H9 (cell line): ENCODE measurements at regions not wholly inside any gene's neighbourhood (a gene's known extent, or its start where the extent isn't known, plus 50 kb on each side); places are given as distances from the start of the nearest gene placed in this dataset.

Experiments
- DNase-seq: peaks from one replicate; pipeline ENCODE4 v3.0.0-alpha.2; 2017
- H2AFZ ChIP-seq: one replicate; pipeline ENCODE4 v1.6.1; 2013; ENCODE audit warnings: mild to moderate bottlenecking, low read length, control low read depth, moderate library complexity
- H2AK5ac ChIP-seq: 2 replicates; pipeline ENCODE4 v1.6.1; 2013; ENCODE audit warnings: low read length, control low read depth, mixed read lengths; ENCODE audit not compliant: insufficient read length
- H2BK120ac ChIP-seq: one replicate; pipeline ENCODE4 v1.6.1; 2013; ENCODE audit warnings: low read depth, mild to moderate bottlenecking, low read length, control low read depth, inconsistent platforms; ENCODE audit not compliant: poor library complexity, severe bottlenecking
- H2BK12ac ChIP-seq: 2 replicates; pipeline ENCODE4 v1.6.1; 2013; ENCODE audit warnings: low read length, control low read depth, mixed read lengths, low read depth; ENCODE audit not compliant: insufficient read length
- H2BK15ac ChIP-seq: 2 replicates; pipeline ENCODE4 v1.6.1; 2013; ENCODE audit warnings: low read depth, low read length, control low read depth
- H2BK20ac ChIP-seq: one replicate; pipeline ENCODE4 v1.6.1; 2013; ENCODE audit warnings: low read depth, mild to moderate bottlenecking, low read length, control low read depth, inconsistent platforms; ENCODE audit not compliant: poor library complexity, severe bottlenecking
- H2BK5ac ChIP-seq: 2 replicates; pipeline ENCODE4 v1.6.1; 2013; ENCODE audit warnings: low read length, control low read depth, mixed read lengths; ENCODE audit not compliant: insufficient read length
- H3K14ac ChIP-seq: 2 replicates; pipeline ENCODE4 v1.6.1; 2013; ENCODE audit warnings: low read length, control low read depth; ENCODE audit not compliant: insufficient read depth
- H3K18ac ChIP-seq: 2 replicates; pipeline ENCODE4 v1.6.1; 2013; ENCODE audit warnings: low read depth, mild to moderate bottlenecking, mixed read lengths, low read length, control low read depth; ENCODE audit not compliant: insufficient read length
- H3K23ac ChIP-seq: 2 replicates; pipeline ENCODE4 v1.6.1; 2013; ENCODE audit warnings: low read length, control low read depth, mixed read lengths, low read depth; ENCODE audit not compliant: insufficient read length
- H3K23me2 ChIP-seq: 2 replicates; pipeline ENCODE4 v1.6.1; 2013; ENCODE audit warnings: low read depth, mild to moderate bottlenecking, mixed read lengths, low read length, control low read depth; ENCODE audit not compliant: insufficient read length, poor library complexity, severe bottlenecking
- H3K27ac ChIP-seq: 2 replicates; pipeline ENCODE4 v1.5.1; 2013; ENCODE audit warnings: low read length, control low read depth, mixed read lengths, low read depth; ENCODE audit not compliant: insufficient read length
- H3K27me3 ChIP-seq: 2 replicates; pipeline ENCODE4 v1.6.1; 2013; ENCODE audit warnings: low read length, control low read depth, inconsistent platforms; ENCODE audit not compliant: insufficient read depth
- H3K4ac ChIP-seq: 2 replicates; pipeline ENCODE4 v1.6.1; 2013; ENCODE audit warnings: low read depth, mild to moderate bottlenecking, control low read depth, inconsistent platforms, low read length, moderate library complexity
- H3K4me1 ChIP-seq: 2 replicates; pipeline ENCODE4 v1.6.1; 2013; ENCODE audit warnings: low read length, control low read depth, inconsistent platforms; ENCODE audit not compliant: insufficient read depth
- H3K4me2 ChIP-seq: 2 replicates; pipeline ENCODE4 v1.6.1; 2013; ENCODE audit warnings: low read length, control low read depth, mixed read lengths; ENCODE audit not compliant: insufficient read length, insufficient read depth
- H3K56ac ChIP-seq: 2 replicates; pipeline ENCODE4 v1.6.1; 2013; ENCODE audit warnings: low read depth, mild to moderate bottlenecking, mixed read lengths, low read length, control low read depth; ENCODE audit not compliant: insufficient read length
- H3K79me1 ChIP-seq: 2 replicates; pipeline ENCODE4 v1.6.1; 2013; ENCODE audit warnings: low read depth, mild to moderate bottlenecking, moderate library complexity, low read length, control low read depth, inconsistent platforms; ENCODE audit not compliant: insufficient read depth, poor library complexity, severe bottlenecking
- H3K79me2 ChIP-seq: 2 replicates; pipeline ENCODE4 v1.6.1; 2013; ENCODE audit warnings: low read length, control low read depth, inconsistent platforms; ENCODE audit not compliant: insufficient read depth
- H3K9ac ChIP-seq: 2 replicates; pipeline ENCODE4 v1.6.1; 2013; ENCODE audit warnings: low read length, control low read depth, mixed read lengths; ENCODE audit not compliant: insufficient read length; ENCODE audit errors: extremely low read depth
- H3K9me3 ChIP-seq: one replicate; pipeline ENCODE4 v1.6.1; 2013; ENCODE audit warnings: low read depth, low read length, inconsistent platforms; ENCODE audit not compliant: control insufficient read depth
- H3T11ph ChIP-seq: one replicate; pipeline ENCODE4 v1.6.1; 2013; ENCODE audit warnings: mild to moderate bottlenecking, low read length, control low read depth, inconsistent platforms
- H4K20me1 ChIP-seq: one replicate; pipeline ENCODE4 v1.6.1; 2013; ENCODE audit not compliant: control insufficient read depth, insufficient read length, insufficient read depth
- H4K5ac ChIP-seq: 2 replicates; pipeline ENCODE4 v1.6.1; 2013; ENCODE audit warnings: low read depth, mild to moderate bottlenecking, mixed read lengths, low read length, control low read depth; ENCODE audit not compliant: insufficient read length
- H4K8ac ChIP-seq: replicated peaks from 2 replicates; pipeline ENCODE4 v1.6.1; 2013; ENCODE audit warnings: low read length, control low read depth, mixed read lengths, low read depth; ENCODE audit not compliant: insufficient read length
- H4K91ac ChIP-seq: 2 replicates; pipeline ENCODE4 v1.6.1; 2013; ENCODE audit warnings: low read depth, mild to moderate bottlenecking, moderate library complexity, mixed read lengths, low read length, control low read depth; ENCODE audit not compliant: insufficient read length
- H3K27ac Mint-ChIP-seq, 3 experiments: 2 replicates in 2 of 3; 3 replicates in 1 of 3; pipeline ENCODE4 v1.8.0; 2020 to 2021; ENCODE audit warnings: mixed read lengths in 3 of 3, mild to moderate bottlenecking in 1 of 3, moderate library complexity in 1 of 3
- H3K27me3 Mint-ChIP-seq: 2 replicates; pipeline ENCODE4 v1.8.0; 2021; ENCODE audit warnings: low read depth, mild to moderate bottlenecking, moderate library complexity, mixed read lengths
- H3K36me3 Mint-ChIP-seq, 3 experiments: 2 replicates in 2 of 3; 3 replicates in 1 of 3; pipeline ENCODE4 v1.8.0; 2020 to 2021; ENCODE audit warnings: low read depth in 3 of 3, mixed read lengths in 3 of 3; ENCODE audit not compliant: insufficient read depth in 1 of 3
- H3K4me1 Mint-ChIP-seq, 2 experiments: 2 replicates each; pipeline ENCODE4 v1.8.0; 2020; ENCODE audit warnings: mixed read lengths in 2 of 2
- H3K4me3 Mint-ChIP-seq, 2 experiments: 2 replicates in 1 of 2; 3 replicates in 1 of 2; pipeline ENCODE4 v1.8.0; 2020 to 2021; ENCODE audit warnings: mild to moderate bottlenecking in 2 of 2, mixed read lengths in 2 of 2, moderate library complexity in 1 of 2
- H3K9me3 Mint-ChIP-seq, 2 experiments: 2 replicates in 1 of 2; 3 replicates in 1 of 2; pipeline ENCODE4 v1.8.0; 2020; ENCODE audit warnings: mild to moderate bottlenecking in 2 of 2, mixed read lengths in 2 of 2, moderate library complexity in 1 of 2
- WGBS: extraction: QIAGEN DNeasy Blood & Tissue Kit; methylation state at CpG from one replicate; pipeline ENCODE4 v1.1.7; 2013; ENCODE audit warnings: missing lambda C conversion rate, low lambda C conversion rate, mixed read lengths; ENCODE audit not compliant: insufficient read length; ENCODE audit errors: extremely low coverage; 5-methylcytosine and 5-hydroxymethylcytosine counted together
- TF ChIP-seq, protein P1 (sequence below): fragments of 200-600 bp; sonication (generic); conservative IDR thresholded peaks from 3 replicates; pipeline ENCODE4 v1.8.0; 2021; ENCODE audit warnings: antibody characterized with exemption, mild to moderate bottlenecking

DNA sequence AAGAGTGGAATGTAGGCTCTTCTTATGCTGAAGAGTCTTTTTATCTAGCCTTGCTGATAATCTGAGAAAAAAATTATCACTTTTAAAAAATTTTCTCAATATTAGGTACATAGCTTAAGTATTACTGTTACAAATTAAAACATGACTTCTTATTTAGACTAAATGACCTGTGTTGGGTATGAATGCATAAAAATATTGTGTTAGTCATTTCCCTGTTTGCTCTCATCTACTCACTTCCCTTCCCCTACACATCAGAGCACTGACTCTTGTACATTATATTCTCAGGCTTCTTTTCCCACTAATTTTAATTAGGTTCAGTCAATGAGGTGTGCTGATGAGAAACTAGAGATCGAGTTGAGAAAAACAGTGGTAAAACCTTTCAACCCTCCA is 881.0 kb downstream of the PCDH18 start:
- WGBS = no CpG with 5 or more reads among the region's 1 CpG

More for the DNA sequence above, 881.0 kb downstream of the PCDH18 start:
- Histone ChIP-seq H3K56ac (no peak overlapping the region), H3K9me3 (no peaks in the 10 kb centered on the region), H4K8ac (no peak overlapping the region), H2BK15ac (no peak overlapping the region), H4K91ac (no peak overlapping the region), H3K79me1 (no peaks in the 10 kb centered on the region), H2BK12ac (no peak overlapping the region), H3K79me2 (no peaks in the 10 kb centered on the region), H3T11ph (no peak overlapping the region), H3K14ac (no peak overlapping the region), H2AFZ (no peak overlapping the region), H2BK120ac (no peak overlapping the region), H2AK5ac (no peak overlapping the region), H3K23ac (no peak overlapping the region), H3K4me2 (no peak overlapping the region), H3K9ac (no peak overlapping the region), H4K5ac (no peak overlapping the region), H3K27me3 (no peaks in the 10 kb centered on the region), H2BK20ac (no peak overlapping the region), H3K18ac (no peak overlapping the region), H4K20me1 (no peaks in the 10 kb centered on the region), H3K4ac (no peak overlapping the region), H3K23me2 (no peaks in the 10 kb centered on the region), H3K4me1 (no peaks in the 10 kb centered on the region), H2BK5ac (no peak overlapping the region), H3K27ac (no peak overlapping the region)
- DNase-seq = no peak
- H3K27me3 Mint-ChIP-seq = no peaks in the 10 kb centered on the region
- no peaks in the 10 kb centered on the region for H3K36me3 Mint-ChIP-seq
- no peak overlapping the region for H3K4me3 Mint-ChIP-seq
- no peaks in the 10 kb centered on the region for H3K4me1 Mint-ChIP-seq
- H3K27ac Mint-ChIP-seq = no peak overlapping the region
- H3K9me3 Mint-ChIP-seq = no peaks in the 10 kb centered on the region
- TF ChIP-seq, protein P1, sequence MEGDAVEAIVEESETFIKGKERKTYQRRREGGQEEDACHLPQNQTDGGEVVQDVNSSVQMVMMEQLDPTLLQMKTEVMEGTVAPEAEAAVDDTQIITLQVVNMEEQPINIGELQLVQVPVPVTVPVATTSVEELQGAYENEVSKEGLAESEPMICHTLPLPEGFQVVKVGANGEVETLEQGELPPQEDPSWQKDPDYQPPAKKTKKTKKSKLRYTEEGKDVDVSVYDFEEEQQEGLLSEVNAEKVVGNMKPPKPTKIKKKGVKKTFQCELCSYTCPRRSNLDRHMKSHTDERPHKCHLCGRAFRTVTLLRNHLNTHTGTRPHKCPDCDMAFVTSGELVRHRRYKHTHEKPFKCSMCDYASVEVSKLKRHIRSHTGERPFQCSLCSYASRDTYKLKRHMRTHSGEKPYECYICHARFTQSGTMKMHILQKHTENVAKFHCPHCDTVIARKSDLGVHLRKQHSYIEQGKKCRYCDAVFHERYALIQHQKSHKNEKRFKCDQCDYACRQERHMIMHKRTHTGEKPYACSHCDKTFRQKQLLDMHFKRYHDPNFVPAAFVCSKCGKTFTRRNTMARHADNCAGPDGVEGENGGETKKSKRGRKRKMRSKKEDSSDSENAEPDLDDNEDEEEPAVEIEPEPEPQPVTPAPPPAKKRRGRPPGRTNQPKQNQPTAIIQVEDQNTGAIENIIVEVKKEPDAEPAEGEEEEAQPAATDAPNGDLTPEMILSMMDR = no peak
